GM12873 (cell line): ENCODE measurements at regions not wholly inside any gene's neighbourhood (a gene's known extent, or its start where the extent isn't known, plus 50 kb on each side); places are given as distances from the start of the nearest gene placed in this dataset.

Source experiments
- CTCF ChIP-seq: IDR thresholded peaks from 2 replicates; pipeline ENCODE4 v1.5.1; 2012; ENCODE audit warnings: low read depth, mild to moderate bottlenecking, moderate library complexity, low read length, control low read depth; ENCODE audit not compliant: insufficient read depth; ENCODE audit errors: missing control alignments

DNA sequence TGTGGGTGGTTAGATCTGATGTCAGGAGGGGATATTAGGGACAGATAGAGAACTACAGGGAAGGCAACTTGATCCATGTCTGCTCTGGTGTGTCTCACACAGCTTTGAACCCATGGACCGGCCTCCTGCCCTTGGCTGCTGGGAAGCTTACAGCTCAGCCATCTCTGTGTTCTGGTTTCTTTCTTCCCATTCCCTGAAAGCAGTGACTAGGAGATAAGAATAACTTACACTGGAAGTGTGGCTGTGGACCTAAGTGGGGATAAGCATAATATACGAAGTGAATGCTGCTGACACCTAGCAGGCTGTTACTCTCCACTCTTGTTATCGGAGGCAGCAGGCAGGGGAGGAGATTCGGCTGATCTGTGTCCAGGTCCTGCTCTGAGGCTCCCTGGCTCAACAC is 282.3 kb upstream of the TUT7 start:
- TF ChIP-seq CTCF = no peak

DNA sequence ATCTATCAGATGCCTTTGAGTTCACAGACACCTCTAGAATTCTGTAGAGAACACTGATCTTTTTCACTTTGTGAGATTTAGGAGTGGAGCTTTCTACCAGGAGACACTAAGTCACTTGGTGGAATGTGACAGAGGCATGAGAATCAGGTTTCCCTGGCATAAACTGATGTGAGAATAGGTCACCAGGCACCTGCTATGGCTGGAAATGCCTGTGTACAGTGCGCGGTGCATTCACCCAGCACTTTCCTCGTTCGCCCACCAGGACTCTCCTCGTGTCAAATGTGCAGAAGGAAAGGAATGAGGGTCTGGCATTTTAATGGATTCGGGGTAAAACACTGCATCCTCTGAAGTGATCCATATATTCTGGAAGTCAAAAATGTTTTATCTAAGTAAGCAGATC is 281.8 kb upstream of the TUT7 start:
- TF ChIP-seq CTCF = no peak

- TF ChIP-seq CTCF = no peak
Observed at GRCh38 chr9:86634501-86634900, 280.3 kb upstream of the TUT7 start.

GRCh38 chr9:86633945-86634344 is 279.7 kb upstream of the TUT7 start:
- TF ChIP-seq CTCF = no peak

DNA sequence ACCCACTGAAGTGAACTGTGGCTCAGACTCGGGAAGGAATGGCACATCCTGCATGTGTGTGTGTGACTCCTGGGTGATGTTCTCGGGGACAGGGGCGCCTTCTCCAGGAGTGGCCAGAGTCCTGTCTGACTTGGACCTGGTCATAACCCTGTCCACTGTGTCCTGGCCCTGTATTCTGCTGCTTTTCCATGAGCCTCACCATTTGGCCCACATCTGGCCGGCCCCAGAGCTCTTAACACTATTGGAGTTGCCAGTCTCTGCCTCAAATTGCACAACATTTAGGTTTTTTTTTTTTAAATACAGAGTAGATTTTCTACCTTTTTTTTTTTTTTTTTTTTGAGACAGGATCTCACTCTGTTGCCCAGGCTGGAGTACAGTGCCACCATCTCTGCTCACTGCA is 278.3 kb upstream of the TUT7 start:
- TF ChIP-seq CTCF = no peak

DNA sequence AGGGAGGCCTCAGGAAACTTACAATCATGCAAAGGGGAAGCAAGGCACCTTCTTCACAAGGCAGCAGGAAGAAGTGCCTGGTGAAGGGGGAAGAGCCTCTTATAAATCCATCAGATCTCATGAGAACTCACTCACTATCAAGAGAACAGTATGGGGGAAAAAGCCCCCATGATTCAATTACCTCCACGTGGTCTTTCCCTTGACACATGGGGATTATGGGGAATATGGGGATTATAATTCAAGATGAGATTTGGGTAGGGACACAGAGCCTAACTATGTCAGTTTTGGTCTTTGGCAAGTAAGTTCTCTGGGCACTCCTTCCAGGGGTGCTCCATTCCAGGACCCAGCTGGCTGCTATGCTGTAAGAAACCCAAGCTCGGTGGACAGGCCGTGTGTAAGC is 275.3 kb upstream of the TUT7 start:
- no peak for TF ChIP-seq CTCF

GRCh38 chr9:86626802-86627201 is 272.6 kb upstream of the TUT7 start:
- no peak for TF ChIP-seq CTCF

GRCh38 chr9:86624630-86625029 is 270.4 kb upstream of the TUT7 start:
- no peak for TF ChIP-seq CTCF
